ENCODE measurements at regions not wholly inside any gene's neighbourhood (a gene's known extent, or its start where the extent isn't known, plus 50 kb on each side); places are given as distances from the start of the nearest gene placed in this dataset.

GRCh38 chr2:121089166-121089510 lies 195.9 kb downstream of the TFCP2L1 start:
- intact Hi-C loops (cut with DNase I): no loop called here

DNA sequence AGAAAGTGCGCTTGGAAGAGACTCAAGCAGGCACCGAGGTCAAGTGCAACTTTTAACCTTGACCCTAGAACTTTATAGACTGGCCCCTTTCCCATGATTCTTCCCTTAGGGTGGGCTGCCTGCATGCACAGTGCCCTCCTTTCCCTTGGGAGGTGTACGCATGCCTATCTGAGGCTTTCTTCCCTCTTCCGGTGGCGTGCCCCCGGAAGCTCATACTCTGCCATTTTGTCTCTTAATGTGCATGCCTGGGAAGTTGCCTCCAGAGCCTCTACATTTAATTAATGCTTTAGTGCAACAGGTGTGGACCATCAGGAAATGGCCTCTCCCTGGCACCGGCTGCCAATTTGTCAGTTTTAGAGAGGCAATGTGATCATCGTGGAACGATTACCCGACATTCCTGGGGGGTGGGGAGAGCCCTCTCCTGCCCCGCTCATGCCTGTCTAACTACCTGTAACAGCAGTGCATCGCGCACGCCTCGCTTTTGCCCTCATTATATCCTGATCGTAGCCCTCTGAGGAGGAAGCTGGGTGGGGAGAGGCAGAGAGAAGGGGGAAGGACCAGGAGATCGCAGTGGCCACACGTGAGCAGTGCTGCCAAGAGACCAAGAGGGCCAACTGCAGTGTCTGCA lies 194.8 kb downstream of the TFCP2L1 start:
- WGBS, 4 donors: 83 to 90% (median 88%) methylated on average over 17 to 18 of the region's 18 CpGs
- no peak overlapping the region for H3K27ac ChIP-seq
- no peak for TF ChIP-seq POLR2A (IDR thresholded peaks at IDR 0.05)
- TF ChIP-seq CTCF (IDR thresholded peaks at IDR 0.05): no peak
- no peaks in the 10 kb centered on the region for H3K27me3 ChIP-seq
- no peaks in the 10 kb centered on the region for H3K36me3 ChIP-seq (replicated peaks in 1 of 2)
- intact Hi-C loops (cut with DNase I): no loop called here
- no peak overlapping the region for H3K4me3 ChIP-seq
- H3K9me3 ChIP-seq (replicated peaks in 1 of 3): no peaks in the 10 kb centered on the region
- H3K4me1 ChIP-seq (replicated peaks in 1 of 2): no peaks in the 10 kb centered on the region
- no peak for DNase-seq

More at GRCh38 chr2:121089166-121089510, 195.9 kb downstream of the TFCP2L1 start:
- WGBS, 4 donors: 76 to 88% (median 80%) methylated on average over 7 to 11 of the region's 11 CpGs
- H3K9me3 ChIP-seq (replicated peaks in 1 of 3): no peaks in the 10 kb centered on the region
- H3K27me3 ChIP-seq: no peaks in the 10 kb centered on the region
- no peak for DNase-seq
- no peak overlapping the region for H3K27ac ChIP-seq
- H3K36me3 ChIP-seq (replicated peaks in 1 of 2): no peaks in the 10 kb centered on the region
- H3K4me1 ChIP-seq (replicated peaks in 1 of 2): no peaks in the 10 kb centered on the region
- TF ChIP-seq CTCF (IDR thresholded peaks at IDR 0.05): no peak
- no peak for TF ChIP-seq POLR2A (IDR thresholded peaks at IDR 0.05)
- no peak overlapping the region for H3K4me3 ChIP-seq

DNA sequence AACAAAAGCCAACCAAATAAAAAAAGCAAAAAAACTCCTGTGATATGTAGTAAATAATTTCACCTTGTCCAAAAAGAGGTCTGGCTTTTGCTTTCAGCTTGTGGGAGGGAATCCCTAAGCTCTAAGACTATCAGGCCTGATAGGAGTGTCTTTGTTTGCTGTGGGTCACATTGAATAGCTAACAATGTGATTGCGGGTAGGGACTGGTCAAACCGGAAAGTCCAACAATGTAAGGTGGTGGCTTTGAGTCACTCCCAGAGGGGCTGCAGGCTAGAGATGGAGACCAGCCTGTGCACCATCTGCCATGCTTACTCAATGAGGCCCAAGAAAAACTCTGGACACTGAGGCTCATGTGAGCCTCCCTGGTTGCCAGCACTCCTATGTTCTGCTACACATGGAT lies 192.9 kb downstream of the TFCP2L1 start:
- intact Hi-C loops (cut with DNase I): no loop called here
- 74 to 96% (median 94%) methylated on average over 2 of the region's 2 CpGs for WGBS, 4 donors
- TF ChIP-seq CTCF (IDR thresholded peaks at IDR 0.05) (no peak), POLR2A (IDR thresholded peaks at IDR 0.05) (no peak)

GRCh38 chr2:121093692-121094091 lies 191.3 kb downstream of the TFCP2L1 start:
- Histone ChIP-seq H3K9me3 (replicated peaks in 1 of 3) (no peaks in the 10 kb centered on the region), H3K27me3 (no peaks in the 10 kb centered on the region), H3K27ac (no peak overlapping the region), H3K4me3 (no peak overlapping the region), H3K4me1 (replicated peaks in 1 of 2) (no peaks in the 10 kb centered on the region), H3K36me3 (replicated peaks in 1 of 2) (no peaks in the 10 kb centered on the region)
- DNase-seq: no peak
- intact Hi-C loops (cut with DNase I): no loop called here
- TF ChIP-seq CTCF (IDR thresholded peaks at IDR 0.05) (no peak), POLR2A (IDR thresholded peaks at IDR 0.05) (no peak)
- 50 to 77% (median 64%) methylated on average over 2 of the region's 2 CpGs for WGBS, 4 donors

More for the DNA sequence above, 192.9 kb downstream of the TFCP2L1 start:
- H3K27ac ChIP-seq: no peak overlapping the region
- H3K9me3 ChIP-seq (replicated peaks in 1 of 3): no peaks in the 10 kb centered on the region
- DNase-seq: no peak
- H3K4me3 ChIP-seq: no peak overlapping the region
- no peaks in the 10 kb centered on the region for H3K27me3 ChIP-seq
- H3K36me3 ChIP-seq (replicated peaks in 1 of 2): no peaks in the 10 kb centered on the region
- no peaks in the 10 kb centered on the region for H3K4me1 ChIP-seq (replicated peaks in 1 of 2)
